ENCODE measurements at regions not wholly inside any gene's neighbourhood (a gene's known extent, or its start where the extent isn't known, plus 50 kb on each side); places are given as distances from the start of the nearest gene placed in this dataset.
"Not testable (repeated sequence)": the region's sequence is repeated elsewhere in the genome, so short reads cannot be mapped to it uniquely, and the experiment has no call there.

DNA sequence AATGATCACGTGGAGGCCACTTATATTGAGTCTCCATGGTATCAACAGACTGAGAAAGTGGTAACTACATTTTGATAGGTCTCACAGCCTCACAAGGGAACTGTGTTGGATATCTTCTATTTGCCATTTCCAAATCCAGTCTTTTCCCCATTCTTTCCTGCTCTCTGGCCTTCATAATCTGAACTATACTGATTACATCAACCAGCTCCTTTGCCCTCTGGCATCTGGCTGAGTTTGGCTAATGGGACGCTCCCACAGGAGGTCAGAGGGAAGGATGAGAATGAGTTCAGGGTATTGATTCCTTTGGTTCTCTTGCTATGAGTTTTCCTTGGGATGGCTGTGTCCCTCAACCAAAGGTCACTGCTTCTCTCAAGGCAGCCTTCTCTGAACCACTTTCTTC is 152.6 kb downstream of the RTL9 start:
- no peak for DNase-seq
- H3K4me3 Mint-ChIP-seq, result no peak overlapping the region
- peaks cover 15% of the 10 kb centered on the region for H3K4me1 Mint-ChIP-seq
- H3K9me3 Mint-ChIP-seq, result no peaks in the 10 kb centered on the region
- TF ChIP-seq CTCF (IDR thresholded peaks at IDR 0.05), result no peak
- no peaks in the 10 kb centered on the region for H3K36me3 Mint-ChIP-seq (ENCODE audit: low read depth)
- peak overlapping the region; percentile 11 for H3K27ac Mint-ChIP-seq
- H3K27me3 Mint-ChIP-seq (ENCODE audit: low read depth, poor library complexity), result peaks cover 3% of the 10 kb centered on the region

DNA sequence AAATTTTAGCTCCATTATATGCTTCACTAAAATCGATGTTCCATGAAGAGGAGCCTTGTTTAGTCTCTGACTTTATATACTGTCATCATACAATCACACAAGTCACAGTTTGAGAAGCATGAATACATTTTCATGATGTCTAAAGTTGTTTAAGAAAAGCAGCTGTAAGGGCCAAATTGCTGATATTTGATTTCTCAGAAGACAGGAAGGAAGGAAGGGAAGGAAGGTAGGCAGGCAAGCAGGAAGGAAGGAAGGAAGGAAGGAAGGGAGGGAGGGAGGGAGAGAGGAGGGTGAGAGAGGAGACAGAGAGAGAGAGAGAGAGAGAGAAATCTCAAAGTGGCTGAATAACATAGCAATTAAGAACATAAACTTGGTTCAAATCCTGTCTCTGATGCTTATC is 153.7 kb downstream of the RTL9 start:
- Mint-ChIP-seq H3K9me3 (no peaks in the 10 kb centered on the region), H3K4me3 (no peak overlapping the region), H3K27ac (no peak overlapping the region), H3K4me1 (peaks cover 15% of the 10 kb centered on the region), H3K36me3 (ENCODE audit: low read depth) (no peaks in the 10 kb centered on the region), H3K27me3 (ENCODE audit: low read depth, poor library complexity) (peaks cover 3% of the 10 kb centered on the region)
- TF ChIP-seq CTCF (IDR thresholded peaks at IDR 0.05), result no peak
- no peak for DNase-seq

DNA sequence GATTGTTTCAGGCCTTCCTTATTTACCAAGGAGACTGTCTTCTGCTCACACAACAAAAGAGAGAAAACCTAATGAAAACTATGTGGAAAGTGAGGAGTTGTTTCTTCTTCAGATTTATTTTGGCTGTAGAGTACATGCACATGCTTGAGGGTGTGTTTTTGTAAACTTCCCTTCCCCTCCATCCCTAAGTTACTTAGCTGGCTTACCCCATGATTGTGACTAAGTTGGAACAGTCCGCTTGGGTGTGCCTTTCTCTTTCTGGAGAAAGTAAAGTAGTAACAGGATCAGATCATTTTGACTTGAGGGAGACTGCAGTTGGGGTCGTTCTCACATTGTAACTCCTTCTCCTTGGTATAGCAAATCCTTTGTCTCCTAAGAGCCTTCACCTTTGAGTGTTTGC is 155.9 kb downstream of the RTL9 start:
- Mint-ChIP-seq H3K4me3 (no peak overlapping the region), H3K36me3 (ENCODE audit: low read depth) (no peaks in the 10 kb centered on the region), H3K4me1 (peaks cover 25% of the 10 kb centered on the region), H3K27ac (no peak overlapping the region), H3K27me3 (ENCODE audit: low read depth, poor library complexity) (peaks cover 3% of the 10 kb centered on the region), H3K9me3 (no peaks in the 10 kb centered on the region)
- TF ChIP-seq CTCF (IDR thresholded peaks at IDR 0.05), result no peak
- no peak for DNase-seq

- TF ChIP-seq CTCF (IDR thresholded peaks at IDR 0.05), result no peak
- H3K36me3 Mint-ChIP-seq (ENCODE audit: low read depth), result no peaks in the 10 kb centered on the region
- no peak overlapping the region for H3K27ac Mint-ChIP-seq
- H3K4me1 Mint-ChIP-seq, result peaks cover 12% of the 10 kb centered on the region
- H3K4me3 Mint-ChIP-seq, result no peak overlapping the region
- DNase-seq, result no peak
- H3K9me3 Mint-ChIP-seq, result no peaks in the 10 kb centered on the region
- peaks cover 11% of the 10 kb centered on the region for H3K27me3 Mint-ChIP-seq (ENCODE audit: low read depth, poor library complexity)
These were observed 160.9 kb downstream of the RTL9 start for GRCh38 chrX:110519501-110519900.

GRCh38 chrX:110519906-110520452 is 161.3 kb downstream of the RTL9 start:
- H3K27ac Mint-ChIP-seq, result no peak overlapping the region
- DNase-seq, result no peak
- peaks cover 12% of the 10 kb centered on the region for H3K4me1 Mint-ChIP-seq
- no peak for TF ChIP-seq CTCF (IDR thresholded peaks at IDR 0.05)
- H3K9me3 Mint-ChIP-seq, result no peaks in the 10 kb centered on the region
- H3K27me3 Mint-ChIP-seq (ENCODE audit: low read depth, poor library complexity), result peaks cover 11% of the 10 kb centered on the region
- H3K36me3 Mint-ChIP-seq (ENCODE audit: low read depth), result no peaks in the 10 kb centered on the region
- no peak overlapping the region for H3K4me3 Mint-ChIP-seq

DNA sequence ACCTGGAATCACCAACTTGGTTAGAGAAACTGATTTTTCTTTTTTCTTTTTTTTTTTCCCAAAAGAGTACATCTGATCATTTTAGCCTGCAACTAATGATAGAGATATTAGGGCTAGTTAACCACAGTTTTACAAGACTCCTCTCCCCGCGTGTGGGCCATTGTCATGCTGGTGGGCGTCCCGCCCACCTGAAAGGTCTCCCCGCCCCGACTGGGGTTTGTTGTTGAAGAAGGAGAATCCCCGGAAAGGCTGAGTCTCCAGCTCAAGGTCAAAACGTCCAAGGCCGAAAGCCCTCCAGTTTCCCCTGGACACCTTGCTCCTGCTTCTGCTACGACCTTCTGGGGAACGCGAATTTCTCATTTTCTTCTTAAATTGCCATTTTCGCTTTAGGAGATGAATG is 162.0 kb downstream of the RTL9 start:
- not testable (repeated sequence) for DNase-seq; H3K36me3 Mint-ChIP-seq (ENCODE audit: low read depth); H3K4me3 Mint-ChIP-seq; H3K9me3 Mint-ChIP-seq; H3K27ac Mint-ChIP-seq
- Mint-ChIP-seq H3K27me3 (ENCODE audit: low read depth, poor library complexity) (peaks cover 10% of the 10 kb centered on the region), H3K4me1 (peaks cover 12% of the 10 kb centered on the region)
